ENCODE measurements at regions not wholly inside any gene's neighbourhood (a gene's known extent, or its start where the extent isn't known, plus 50 kb on each side); places are given as distances from the start of the nearest gene placed in this dataset.

GRCh38 chr14:97329701-97330100 is 532.5 kb downstream of the VRK1 start:
- TF ChIP-seq CTCF (IDR thresholded peaks at IDR 0.05) (no peak), JUND (IDR thresholded peaks at IDR 0.05) (no peak), NRF1 (IDR thresholded peaks at IDR 0.05; ENCODE audit: low read depth, low read length) (no peak), EP300 (IDR thresholded peaks at IDR 0.05; ENCODE audit: borderline replicate concordance in 1 of 2, low read depth in 1 of 2, low read length in 1 of 2) (no peak), RFX5 (IDR thresholded peaks at IDR 0.05; ENCODE audit: low read length) (no peak)
- TF ChIP-seq, protein P1, sequence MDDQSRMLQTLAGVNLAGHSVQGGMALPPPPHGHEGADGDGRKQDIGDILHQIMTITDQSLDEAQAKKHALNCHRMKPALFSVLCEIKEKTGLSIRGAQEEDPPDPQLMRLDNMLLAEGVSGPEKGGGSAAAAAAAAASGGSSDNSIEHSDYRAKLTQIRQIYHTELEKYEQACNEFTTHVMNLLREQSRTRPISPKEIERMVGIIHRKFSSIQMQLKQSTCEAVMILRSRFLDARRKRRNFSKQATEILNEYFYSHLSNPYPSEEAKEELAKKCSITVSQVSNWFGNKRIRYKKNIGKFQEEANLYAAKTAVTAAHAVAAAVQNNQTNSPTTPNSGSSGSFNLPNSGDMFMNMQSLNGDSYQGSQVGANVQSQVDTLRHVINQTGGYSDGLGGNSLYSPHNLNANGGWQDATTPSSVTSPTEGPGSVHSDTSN (IDR thresholded peaks at IDR 0.05) = no peak

Measured in SK-N-SH (cell line).